Fibroblast of lung (primary cell): ENCODE measurements at regions not wholly inside any gene's neighbourhood (a gene's known extent, or its start where the extent isn't known, plus 50 kb on each side); places are given as distances from the start of the nearest gene placed in this dataset.

ENCODE experiments used
- DNase-seq, 2 donors: peaks; one replicate each; pipeline versions ENCODE4 v3.0.0 to v3.0.0-alpha.2; 2010; ENCODE audit warnings: low read depth in 2 of 2
- H2AFZ ChIP-seq: 2 replicates; pipeline ENCODE4 v1.5.1; 2012; ENCODE audit warnings: low read length, control low read depth, inconsistent platforms
- H3K27ac ChIP-seq: 2 replicates; pipeline ENCODE4 v1.5.1; 2011; ENCODE audit warnings: low read length, control low read depth; ENCODE audit not compliant: insufficient read depth
- H3K27me3 ChIP-seq: 2 replicates; pipeline ENCODE4 v1.5.1; 2011; ENCODE audit warnings: mild to moderate bottlenecking, low read length; ENCODE audit not compliant: control insufficient read depth, insufficient read depth
- H3K36me3 ChIP-seq: 2 replicates; pipeline ENCODE4 v1.5.1; 2011; ENCODE audit warnings: low read length; ENCODE audit not compliant: control insufficient read depth, insufficient read depth
- H3K4me1 ChIP-seq: 2 replicates; pipeline ENCODE4 v1.5.1; 2011; ENCODE audit warnings: low read length; ENCODE audit not compliant: control insufficient read depth, insufficient read depth; ENCODE audit errors: extremely low read depth
- H3K4me2 ChIP-seq: 2 replicates; pipeline ENCODE4 v1.5.1; 2011; ENCODE audit warnings: low read length, control low read depth; ENCODE audit not compliant: insufficient read depth; ENCODE audit errors: extremely low read depth
- H3K4me3 ChIP-seq, 4 experiments: fragments of 200-600 bp in 1 of 4; sonication (generic) in 1 of 4; replicated peaks in 1 of 4; 2 replicates each; pipeline ENCODE4 v1.5.1; 2011 to 2016; ENCODE audit warnings: low read length in 4 of 4, low read depth in 3 of 4, mild to moderate bottlenecking in 3 of 4, control low read depth in 2 of 4, inconsistent platforms in 1 of 4, mixed read lengths in 1 of 4; ENCODE audit not compliant: insufficient read depth in 1 of 4; ENCODE audit errors: control extremely low read depth in 1 of 4
- H3K79me2 ChIP-seq: 2 replicates; pipeline ENCODE4 v1.5.1; 2012; ENCODE audit warnings: mild to moderate bottlenecking, low read length, inconsistent platforms; ENCODE audit not compliant: control insufficient read depth, insufficient read depth
- H3K9ac ChIP-seq: 2 replicates; pipeline ENCODE4 v1.5.1; 2011; ENCODE audit warnings: mild to moderate bottlenecking, low read length, control low read depth; ENCODE audit not compliant: insufficient read depth
- H3K9me3 ChIP-seq: 2 replicates; pipeline ENCODE4 v1.5.1; 2012; ENCODE audit warnings: low read depth, low read length; ENCODE audit not compliant: control insufficient read depth, insufficient read depth
- H4K20me1 ChIP-seq: 2 replicates; pipeline ENCODE4 v1.5.1; 2011; ENCODE audit warnings: low read length; ENCODE audit not compliant: control insufficient read depth, insufficient read depth; ENCODE audit errors: extremely low read depth
- EZH2 ChIP-seq: IDR thresholded peaks from 2 replicates; pipeline ENCODE4 v1.5.1; 2012; ENCODE audit warnings: low read length, control low read depth, mild to moderate bottlenecking; ENCODE audit errors: missing control alignments
- TF ChIP-seq, protein P1 (sequence below), 2 donors: IDR thresholded peaks in 1 of 2; conservative IDR thresholded peaks in 1 of 2; 1 replicate in 1 of 2; 2 replicates in 1 of 2; pipeline ENCODE4 v1.5.1; 2011 to 2012; ENCODE audit warnings: low read length in 2 of 2, control low read depth in 1 of 2, inconsistent platforms in 1 of 2, low read depth in 1 of 2, mild to moderate bottlenecking in 1 of 2

DNA sequence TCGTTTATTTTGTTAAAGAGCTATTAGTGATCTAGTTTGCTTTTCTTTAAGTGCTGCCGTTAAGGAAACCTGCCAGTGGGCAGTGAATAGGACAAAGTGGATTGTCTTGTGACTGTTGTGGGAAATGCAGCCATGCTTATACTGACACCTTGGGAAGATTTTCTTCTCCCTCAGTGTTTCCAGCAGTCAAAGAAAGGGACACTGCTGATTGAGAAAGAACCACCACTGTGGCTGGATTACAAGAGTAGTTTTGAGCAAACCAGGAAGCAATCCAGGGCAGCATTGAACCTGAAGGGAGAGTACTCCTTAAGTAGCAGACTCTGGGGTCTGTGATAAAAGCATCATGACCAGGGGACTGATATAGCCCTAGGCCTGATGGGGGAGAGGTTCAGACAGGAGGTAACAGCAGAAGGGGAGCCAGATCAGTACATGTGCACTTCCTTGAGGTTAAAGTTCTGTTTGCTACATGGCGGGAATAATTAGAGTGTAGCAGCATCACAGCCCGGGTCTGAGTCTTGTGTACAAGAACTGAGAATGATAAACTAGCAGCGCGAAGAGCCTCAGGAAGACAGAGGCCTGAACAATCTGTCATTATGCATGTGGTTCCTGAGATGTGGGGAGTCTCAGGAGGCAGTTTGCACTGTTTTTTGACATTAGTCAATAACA is 167.8 kb downstream of the C11orf91 start:
- DNase-seq, result no peak
- no peaks in the 10 kb centered on the region for H3K4me1 ChIP-seq
- no peak overlapping the region for H3K4me2 ChIP-seq
- no peaks in the 10 kb centered on the region for H4K20me1 ChIP-seq
- H2AFZ ChIP-seq, result no peak overlapping the region
- no peaks in the 10 kb centered on the region for H3K9me3 ChIP-seq
- H3K27me3 ChIP-seq, result no peaks in the 10 kb centered on the region
- no peak overlapping the region for H3K9ac ChIP-seq
- no peak overlapping the region for H3K4me3 ChIP-seq
- H3K79me2 ChIP-seq, result no peaks in the 10 kb centered on the region
- no peak overlapping the region for H3K27ac ChIP-seq
- H3K36me3 ChIP-seq, result no peaks in the 10 kb centered on the region
- TF ChIP-seq, protein P1, sequence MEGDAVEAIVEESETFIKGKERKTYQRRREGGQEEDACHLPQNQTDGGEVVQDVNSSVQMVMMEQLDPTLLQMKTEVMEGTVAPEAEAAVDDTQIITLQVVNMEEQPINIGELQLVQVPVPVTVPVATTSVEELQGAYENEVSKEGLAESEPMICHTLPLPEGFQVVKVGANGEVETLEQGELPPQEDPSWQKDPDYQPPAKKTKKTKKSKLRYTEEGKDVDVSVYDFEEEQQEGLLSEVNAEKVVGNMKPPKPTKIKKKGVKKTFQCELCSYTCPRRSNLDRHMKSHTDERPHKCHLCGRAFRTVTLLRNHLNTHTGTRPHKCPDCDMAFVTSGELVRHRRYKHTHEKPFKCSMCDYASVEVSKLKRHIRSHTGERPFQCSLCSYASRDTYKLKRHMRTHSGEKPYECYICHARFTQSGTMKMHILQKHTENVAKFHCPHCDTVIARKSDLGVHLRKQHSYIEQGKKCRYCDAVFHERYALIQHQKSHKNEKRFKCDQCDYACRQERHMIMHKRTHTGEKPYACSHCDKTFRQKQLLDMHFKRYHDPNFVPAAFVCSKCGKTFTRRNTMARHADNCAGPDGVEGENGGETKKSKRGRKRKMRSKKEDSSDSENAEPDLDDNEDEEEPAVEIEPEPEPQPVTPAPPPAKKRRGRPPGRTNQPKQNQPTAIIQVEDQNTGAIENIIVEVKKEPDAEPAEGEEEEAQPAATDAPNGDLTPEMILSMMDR (conservative IDR thresholded peaks at IDR 0.05 in 1 of 2, IDR thresholded peaks at IDR 0.05 in 1 of 2; ENCODE audit: low read depth in 1 of 2, low read length in 2 of 2), result no peak
- TF ChIP-seq EZH2, result no peak

- H3K4me2 ChIP-seq, result no peak overlapping the region
- H4K20me1 ChIP-seq, result no peaks in the 10 kb centered on the region
- no peak for DNase-seq
- TF ChIP-seq EZH2, result no peak
- TF ChIP-seq, protein P1 (conservative IDR thresholded peaks at IDR 0.05 in 1 of 2, IDR thresholded peaks at IDR 0.05 in 1 of 2; ENCODE audit: low read depth in 1 of 2, low read length in 2 of 2), result no peak
- no peaks in the 10 kb centered on the region for H3K4me1 ChIP-seq
- no peak overlapping the region for H3K27ac ChIP-seq
- no peak overlapping the region for H2AFZ ChIP-seq
- no peak overlapping the region for H3K9ac ChIP-seq
- H3K79me2 ChIP-seq, result no peaks in the 10 kb centered on the region
- no peaks in the 10 kb centered on the region for H3K36me3 ChIP-seq
- no peak overlapping the region for H3K4me3 ChIP-seq
- H3K9me3 ChIP-seq, result no peaks in the 10 kb centered on the region
- H3K27me3 ChIP-seq, result no peaks in the 10 kb centered on the region
Observed at GRCh38 chr11:33532257-33532656, 168.4 kb downstream of the C11orf91 start.

DNA sequence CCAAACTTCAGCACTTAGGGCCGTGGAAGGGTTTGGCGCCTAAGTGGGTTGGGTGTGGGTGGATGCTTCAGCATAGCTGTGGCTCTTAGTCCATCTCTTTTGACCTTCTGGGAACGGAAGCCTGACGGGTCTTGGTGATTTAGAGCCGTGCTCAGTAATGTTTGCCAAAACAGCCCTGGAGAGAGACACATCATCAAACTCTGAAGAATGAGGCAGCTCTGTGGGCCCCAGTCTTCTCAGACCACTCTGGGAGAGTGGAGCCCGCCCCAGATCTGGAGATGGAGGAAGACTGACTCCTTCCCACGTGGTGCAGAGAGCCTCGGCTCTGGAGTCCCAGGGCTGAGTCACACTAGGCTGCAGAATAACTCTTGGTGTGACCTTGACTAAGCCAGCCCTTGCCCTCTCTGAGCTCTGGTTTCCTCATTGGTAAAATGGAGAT is 168.9 kb downstream of the C11orf91 start:
- Histone ChIP-seq H3K36me3 (no peaks in the 10 kb centered on the region), H3K79me2 (no peaks in the 10 kb centered on the region), H3K27ac (no peak overlapping the region), H3K9ac (no peak overlapping the region), H3K9me3 (no peaks in the 10 kb centered on the region), H3K4me2 (no peak overlapping the region), H3K4me3 (no peak overlapping the region), H3K27me3 (no peaks in the 10 kb centered on the region), H2AFZ (no peak overlapping the region), H4K20me1 (no peaks in the 10 kb centered on the region), H3K4me1 (no peaks in the 10 kb centered on the region)
- TF ChIP-seq EZH2, result no peak
- TF ChIP-seq, protein P1 (conservative IDR thresholded peaks at IDR 0.05 in 1 of 2, IDR thresholded peaks at IDR 0.05 in 1 of 2; ENCODE audit: low read depth in 1 of 2, low read length in 2 of 2), result no peak
- peak; percentile 65 to 91 for DNase-seq
